RPMI8226 (cell line): ENCODE measurements at regions not wholly inside any gene's neighbourhood (a gene's known extent, or its start where the extent isn't known, plus 50 kb on each side); places are given as distances from the start of the nearest gene placed in this dataset.
A peak's percentile ranks its signal among the peaks of the same experiment; 100 is the strongest.
"Not testable (repeated sequence)": the region's sequence is repeated elsewhere in the genome, so short reads cannot be mapped to it uniquely, and the experiment has no call there.

ENCODE experiments used
- DNase-seq: peaks from one replicate; pipeline ENCODE4 v3.0.0-alpha.2; 2015

- DNase-seq: no peak
Measured at GRCh38 chr1:204782118-204782700, 88.5 kb upstream of the NFASC start.

DNA sequence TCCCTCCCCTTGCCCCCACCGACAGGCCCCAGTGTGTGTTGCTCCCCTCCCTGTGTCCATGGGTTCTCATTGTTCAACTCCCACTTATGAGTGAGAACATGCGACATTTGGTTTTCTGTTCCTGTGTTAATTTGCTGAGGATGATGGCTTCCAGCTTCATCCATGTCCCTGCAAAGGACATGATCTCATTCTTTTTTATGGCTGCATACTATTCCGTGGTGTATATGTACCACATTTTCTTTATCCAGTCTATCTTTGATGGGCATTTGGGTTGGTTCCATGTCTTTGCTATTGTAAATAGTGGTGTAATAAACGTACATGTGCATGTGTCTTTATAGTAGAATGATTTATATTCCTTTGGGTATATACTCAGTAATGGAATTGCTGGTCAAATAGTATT lies 85.6 kb upstream of the NFASC start:
- not testable (repeated sequence) for DNase-seq

DNA sequence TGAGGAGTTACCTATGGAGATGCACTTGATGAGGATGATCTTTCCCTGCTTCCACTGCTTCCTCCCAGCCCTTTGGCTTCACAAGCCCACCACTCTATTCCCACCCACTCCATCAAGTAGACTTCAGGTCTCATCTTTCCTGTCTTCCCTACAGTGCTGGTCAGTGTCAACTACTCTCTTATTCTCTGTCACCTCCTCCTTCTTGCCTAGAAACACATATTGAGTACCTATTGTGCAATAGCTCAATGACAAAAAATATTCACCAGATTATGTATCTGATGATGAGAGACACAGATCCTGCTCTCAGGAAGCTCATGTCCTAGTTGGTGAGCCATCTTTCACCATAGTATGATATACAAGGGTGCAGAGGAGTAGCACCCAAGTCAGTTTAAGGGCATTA lies 82.2 kb upstream of the NFASC start:
- no peak for DNase-seq

- DNase-seq: peak; percentile 88
Measured at GRCh38 chr1:204791453-204792353, 79.0 kb upstream of the NFASC start.

- no peak for DNase-seq
Measured at GRCh38 chr1:204792354-204792692, 78.3 kb upstream of the NFASC start.

GRCh38 chr1:204793259-204793914 lies 77.3 kb upstream of the NFASC start:
- DNase-seq: no peak

GRCh38 chr1:204796886-204797285 lies 73.8 kb upstream of the NFASC start:
- not testable (repeated sequence) for DNase-seq

GRCh38 chr1:204797401-204797800 lies 73.3 kb upstream of the NFASC start:
- DNase-seq: no peak

GRCh38 chr1:204799630-204800029 lies 71.0 kb upstream of the NFASC start:
- DNase-seq: no peak

GRCh38 chr1:204801211-204801610 lies 69.5 kb upstream of the NFASC start:
- DNase-seq: no peak

DNA sequence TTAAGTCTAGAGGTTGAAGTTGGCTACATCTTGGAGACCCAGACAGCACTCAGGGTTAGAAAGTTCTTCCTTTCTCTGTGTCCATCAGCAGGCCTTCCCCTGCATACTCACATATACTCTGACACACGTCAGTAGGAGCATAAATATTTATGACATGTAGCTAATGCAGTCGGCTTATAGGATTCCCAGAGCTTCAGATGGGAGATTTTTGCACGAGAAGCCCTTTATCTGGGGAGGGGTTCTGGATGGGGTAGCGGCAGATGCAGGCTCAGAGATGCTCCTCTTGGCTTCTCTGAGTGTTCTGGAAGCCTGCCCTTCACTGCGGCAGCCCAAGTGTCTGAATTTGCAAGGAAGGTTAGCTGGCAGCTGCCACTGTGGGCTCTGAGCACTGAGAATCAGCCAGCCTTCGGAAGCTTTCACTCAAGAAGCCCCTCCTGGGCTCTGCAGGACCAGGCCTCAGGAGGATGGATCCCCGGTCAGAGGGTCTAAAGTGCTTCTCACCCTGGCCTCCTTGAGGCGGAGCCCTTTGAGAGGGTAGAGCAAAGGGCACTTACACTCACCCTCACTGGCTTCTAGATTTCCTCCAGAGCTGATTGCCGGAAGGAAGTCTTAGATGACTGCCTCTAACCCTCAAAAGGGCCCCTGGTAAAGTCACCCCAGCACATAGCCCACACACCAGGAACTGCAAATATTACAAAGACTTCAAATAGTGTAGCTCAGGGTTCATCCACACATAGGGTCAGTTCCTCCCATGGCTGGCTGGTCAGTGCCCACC lies 68.1 kb upstream of the NFASC start:
- no peak for DNase-seq

GRCh38 chr1:204803607-204804006 lies 67.1 kb upstream of the NFASC start:
- DNase-seq: no peak

GRCh38 chr1:204806943-204807687 lies 63.5 kb upstream of the NFASC start:
- peak; percentile 92 for DNase-seq

DNA sequence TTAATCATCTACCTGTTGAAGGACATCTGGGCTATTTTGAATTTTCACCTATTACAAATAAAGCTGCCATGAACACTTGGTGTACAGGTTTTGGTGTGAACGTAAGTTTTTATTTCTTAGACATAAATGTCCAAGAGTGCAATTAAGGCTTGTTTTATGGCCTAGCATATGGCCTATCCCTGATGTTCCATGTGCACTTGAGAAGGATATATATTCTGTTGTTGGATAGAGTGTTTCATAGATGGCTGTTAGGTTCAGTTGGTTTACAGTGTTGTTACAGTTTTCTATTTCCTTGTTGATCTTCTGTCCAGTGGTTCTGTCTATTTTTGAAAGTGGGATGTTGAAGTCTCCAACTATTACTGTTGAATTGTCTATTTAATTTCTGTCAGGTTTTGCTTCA lies 61.2 kb upstream of the NFASC start:
- DNase-seq: no peak

DNA sequence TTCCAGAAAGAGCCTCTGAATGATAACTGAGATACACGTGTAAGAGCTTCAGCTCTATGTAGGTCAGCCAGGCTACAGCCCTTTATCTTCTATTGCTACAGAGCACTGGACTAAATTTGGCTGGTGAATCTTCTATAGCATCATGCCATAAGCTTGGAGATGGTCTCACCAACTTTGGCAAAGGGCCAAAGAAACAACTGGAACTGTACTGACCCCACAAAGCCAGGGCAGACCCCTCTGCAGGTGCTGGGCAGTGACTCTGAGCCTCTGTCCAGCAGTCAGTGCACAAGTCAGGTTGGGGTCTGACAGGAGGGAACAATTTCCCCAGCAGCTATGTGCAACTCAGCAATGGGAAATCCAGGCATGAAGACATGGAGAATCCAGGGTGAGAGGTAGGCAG lies 57.8 kb upstream of the NFASC start:
- no peak for DNase-seq

DNA sequence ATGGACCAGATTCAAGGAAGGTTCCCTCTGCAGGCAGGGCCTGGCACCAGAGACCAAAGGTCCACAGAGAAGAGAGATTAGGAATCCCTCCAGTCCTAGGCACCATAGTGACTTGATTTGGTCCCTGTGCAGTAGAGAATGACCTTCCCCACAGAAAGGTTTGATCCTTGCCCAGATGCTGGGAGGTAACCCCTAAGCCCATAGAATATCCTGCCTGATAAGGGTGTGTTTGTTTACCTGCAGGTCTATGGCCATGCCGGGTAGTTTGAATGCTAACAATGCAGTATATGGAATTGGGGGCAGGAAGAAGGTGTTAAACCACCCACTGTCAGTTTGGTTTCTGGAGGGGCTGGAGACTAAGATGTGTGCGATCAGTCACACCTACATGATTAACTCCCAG lies 57.1 kb upstream of the NFASC start:
- DNase-seq: no peak

- DNase-seq: no peak
Measured at GRCh38 chr1:204814166-204814884, 56.3 kb upstream of the NFASC start.

DNA sequence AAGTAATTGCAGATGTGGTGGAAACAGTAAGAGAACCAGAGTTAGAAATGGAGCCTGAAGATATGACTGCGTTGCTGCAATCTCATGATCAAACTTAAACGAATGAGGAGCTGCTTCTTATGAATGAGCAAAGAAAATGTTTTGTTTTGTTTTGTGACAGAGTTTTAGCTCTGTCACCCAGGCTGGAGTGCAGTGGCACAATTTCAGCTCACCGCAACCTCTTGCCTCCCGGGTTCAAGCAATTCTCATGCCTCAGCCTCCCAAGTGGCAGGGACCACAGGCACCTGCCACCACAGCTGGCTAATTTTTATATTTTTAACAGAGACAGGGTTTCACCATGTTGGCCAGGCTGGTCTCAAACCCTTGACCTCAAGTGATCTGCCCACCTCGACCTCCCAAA lies 53.3 kb upstream of the NFASC start:
- DNase-seq: no peak

- no peak for DNase-seq
Measured at GRCh38 chr1:204818998-204819397, 51.7 kb upstream of the NFASC start.

- no peak for DNase-seq
Measured at GRCh38 chr1:204819495-204819894, 51.2 kb upstream of the NFASC start.
